IMR-90 (cell line): ENCODE measurements at regions not wholly inside any gene's neighbourhood (a gene's known extent, or its start where the extent isn't known, plus 50 kb on each side); places are given as distances from the start of the nearest gene placed in this dataset.

Experiments used
- ATAC-seq: fragments of 200-7000 bp; cut with Tn5 transposase; 2 replicates; pipeline ENCODE4 v1.9.1; 2020; ENCODE audit warnings: low read depth, mild to moderate bottlenecking, moderate library complexity
- BruUV-seq: library from RNA; stranded (reverse); fragments of 400-500 nt; replicated peaks from 2 replicates; lab custom pipeline; 2021; lab: Mats Ljungman, UMichigan
- CTCF ChIA-PET: fragments of 300-600 bp; formaldehyde crosslinking; extraction: SDS; loops from one replicate; lab custom pipeline; 2021; ENCODE audit warnings: antibody characterized with exemption; lab: Yijun Ruan, JAX
- POLR2A ChIA-PET: fragments of 300-600 bp; sonication (Branson Sonifier 250); formaldehyde crosslinking; loops from one replicate; lab custom pipeline; 2022; ENCODE audit warnings: antibody characterized with exemption; ENCODE audit not compliant: unreplicated experiment; lab: Charles Lee
- DNase-seq: peaks from one replicate; pipeline ENCODE4 v3.0.0; 2013
- H2AFZ ChIP-seq: replicated peaks from 2 replicates; pipeline ENCODE3; 2013; ENCODE audit warnings: low read length, mild to moderate bottlenecking; ENCODE audit not compliant: poor library complexity
- H2AK5ac ChIP-seq: 2 replicates; pipeline ENCODE4 v1.6.1; 2013; ENCODE audit warnings: low read depth, low read length, inconsistent platforms
- H2AK9ac ChIP-seq: replicated peaks from 2 replicates; pipeline ENCODE3; 2013; ENCODE audit warnings: mild to moderate bottlenecking, low read depth, low read length, moderate library complexity; ENCODE audit not compliant: poor library complexity
- H2BK120ac ChIP-seq: 2 replicates; pipeline ENCODE4 v1.6.1; 2013; ENCODE audit warnings: low read depth, low read length, inconsistent platforms
- H2BK15ac ChIP-seq: 3 replicates; pipeline ENCODE4 v1.6.1; 2013; ENCODE audit warnings: low read depth, low read length, inconsistent platforms
- H2BK20ac ChIP-seq: 2 replicates; pipeline ENCODE4 v1.6.1; 2013; ENCODE audit warnings: low read depth, mild to moderate bottlenecking, inconsistent platforms, low read length, moderate library complexity
- H2BK5ac ChIP-seq: 2 replicates; pipeline ENCODE4 v1.6.1; 2013; ENCODE audit warnings: mild to moderate bottlenecking, low read depth, low read length, inconsistent platforms; ENCODE audit not compliant: poor library complexity, severe bottlenecking
- H3K14ac ChIP-seq: replicated peaks from 2 replicates; pipeline ENCODE4 v1.6.1; 2013; ENCODE audit warnings: low read depth, low read length, inconsistent platforms
- H3K18ac ChIP-seq: 2 replicates; pipeline ENCODE4 v1.6.1; 2013; ENCODE audit warnings: low read depth, low read length, control low read depth
- H3K23ac ChIP-seq: 2 replicates; pipeline ENCODE4 v1.6.1; 2013; ENCODE audit warnings: low read depth, low read length, inconsistent platforms
- H3K27ac ChIP-seq: 2 replicates; pipeline ENCODE4 v1.5.1; 2013; ENCODE audit warnings: mild to moderate bottlenecking, control low read depth, low read length; ENCODE audit not compliant: insufficient read depth
- H3K27me3 ChIP-seq: 2 replicates; pipeline ENCODE4 v1.6.1; 2013; ENCODE audit warnings: low read length; ENCODE audit not compliant: control insufficient read depth, insufficient read depth
- H3K36me3 ChIP-seq: 2 replicates; pipeline ENCODE4 v1.6.1; 2013; ENCODE audit warnings: low read length, mixed read lengths; ENCODE audit not compliant: control insufficient read depth, insufficient read depth
- H3K4ac ChIP-seq: 2 replicates; pipeline ENCODE4 v1.6.1; 2013; ENCODE audit warnings: low read depth, low read length, inconsistent platforms
- H3K4me1 ChIP-seq: 2 replicates; pipeline ENCODE4 v1.6.1; 2013; ENCODE audit warnings: low read length, mixed read lengths; ENCODE audit not compliant: control insufficient read depth, insufficient read depth
- H3K4me2 ChIP-seq: 2 replicates; pipeline ENCODE4 v1.6.1; 2013; ENCODE audit warnings: low read depth, mild to moderate bottlenecking, control low read depth, low read length, moderate library complexity
- H3K4me3 ChIP-seq: 2 replicates; pipeline ENCODE4 v1.5.1; 2013; ENCODE audit warnings: low read depth, mild to moderate bottlenecking, control low read depth, low read length, moderate library complexity; ENCODE audit not compliant: insufficient read depth
- H3K56ac ChIP-seq: 2 replicates; pipeline ENCODE4 v1.6.1; 2013; ENCODE audit warnings: low read length, inconsistent platforms; ENCODE audit not compliant: insufficient read depth; ENCODE audit errors: extremely low read depth
- H3K79me1 ChIP-seq, 2 experiments: 2 replicates each; pipeline ENCODE4 v1.6.1; 2013; ENCODE audit warnings: low read length in 2 of 2, inconsistent platforms in 1 of 2, low read depth in 1 of 2
- H3K9ac ChIP-seq: 2 replicates; pipeline ENCODE4 v1.6.1; 2013; ENCODE audit warnings: low read depth, low read length, control low read depth
- H3K9me1 ChIP-seq: 2 replicates; pipeline ENCODE4 v1.6.1; 2013; ENCODE audit warnings: low read length, inconsistent platforms; ENCODE audit not compliant: insufficient read depth
- H3K9me3 ChIP-seq: 2 replicates; pipeline ENCODE4 v1.6.1; 2013; ENCODE audit warnings: low read length; ENCODE audit not compliant: control insufficient read depth, insufficient read depth
- H4K20me1 ChIP-seq: 2 replicates; pipeline ENCODE4 v1.6.1; 2013; ENCODE audit warnings: low read length, inconsistent platforms; ENCODE audit not compliant: insufficient read depth
- H4K5ac ChIP-seq: 2 replicates; pipeline ENCODE4 v1.6.1; 2013; ENCODE audit warnings: mild to moderate bottlenecking, low read depth, low read length, control low read depth
- H4K8ac ChIP-seq, 2 experiments: 2 replicates each; pipeline ENCODE4 v1.6.1; 2013; ENCODE audit warnings: low read depth in 2 of 2, low read length in 2 of 2, control low read depth in 1 of 2, inconsistent platforms in 1 of 2
- H4K91ac ChIP-seq: 2 replicates; pipeline ENCODE4 v1.6.1; 2013; ENCODE audit warnings: low read depth, low read length, inconsistent platforms; ENCODE audit not compliant: insufficient read depth
- ELK1 ChIP-seq: fragments of 150-350 bp; IDR thresholded peaks from 2 replicates; pipeline ENCODE4 v1.6.1; 2016; ENCODE audit warnings: low read depth, mild to moderate bottlenecking, low read length, moderate library complexity, borderline replicate concordance
- MAFK ChIP-seq: IDR thresholded peaks from 2 replicates; pipeline ENCODE4 v1.6.1; 2012; ENCODE audit warnings: low read depth, low read length, improper control_type of control experiment
- MXI1 ChIP-seq: IDR thresholded peaks from 2 replicates; pipeline ENCODE4 v1.6.1; 2012; ENCODE audit warnings: low read depth, mild to moderate bottlenecking, low read length, moderate library complexity, borderline replicate concordance
- RAD21 ChIP-seq: IDR thresholded peaks from 2 replicates; pipeline ENCODE4 v1.6.1; 2012; ENCODE audit warnings: low read length, improper control_type of control experiment
- RFX5 ChIP-seq: IDR thresholded peaks from 2 replicates; pipeline ENCODE4 v1.8.0; 2012; ENCODE audit warnings: low read depth, mild to moderate bottlenecking, low read length, moderate library complexity
- WGBS, 2 experiments: methylation state at CpG; one replicate each; pipeline versions ENCODE4 v1.1.5 to v1.1.7; 2013; ENCODE audit warnings: missing lambda C conversion rate in 2 of 2; ENCODE audit not compliant: insufficient read length in 1 of 2; ENCODE audit errors: extremely low coverage in 2 of 2; 5-methylcytosine and 5-hydroxymethylcytosine counted together
- dilution Hi-C: fragments of 300-500 bp; cut with HindIII; formaldehyde crosslinking; loops from one replicate; pipeline ENCODE4 v1.14.3; 2018; ENCODE audit warnings: low sequenced_read_pairs; ENCODE audit not compliant: unreplicated experiment
- in situ Hi-C: fragments of 300-500 bp; cut with MboI; formaldehyde crosslinking; loops from 3 replicates; pipeline ENCODE4 v1.14.3; 2019; ENCODE audit warnings: low sequenced_read_pairs, inconsistent platforms, mixed read lengths
- intact Hi-C: fragments of 100-400 bp; cut with micrococcal nuclease; formaldehyde crosslinking; loops from 2 replicates; pipeline ENCODE4 v1.10.0; 2022

- no peak overlapping the region for H3K27ac ChIP-seq
- in situ Hi-C loops = no loop called here
- ATAC-seq = no peak
Observed at GRCh38 chr12:85573635-85574214, 262.5 kb downstream of the RASSF9 start.

More at GRCh38 chr12:85573635-85574214, 262.5 kb downstream of the RASSF9 start:
- Histone ChIP-seq H3K79me1 (no peaks in the 10 kb centered on the region), H2BK5ac (no peak overlapping the region), H4K91ac (no peak overlapping the region), H3K23ac (no peak overlapping the region), H3K56ac (no peak overlapping the region), H3K9me1 (no peaks in the 10 kb centered on the region), H4K5ac (no peak overlapping the region), H3K14ac (no peak overlapping the region), H3K4me3 (no peak overlapping the region), H4K20me1 (no peaks in the 10 kb centered on the region), H3K4me2 (no peak overlapping the region), H3K4me1 (no peaks in the 10 kb centered on the region), H3K4ac (no peak overlapping the region), H2BK15ac (no peak overlapping the region), H2AK9ac (no peak overlapping the region), H2AK5ac (no peak overlapping the region), H2BK120ac (no peak overlapping the region), H4K8ac (0 out of 4 replicates have a peak overlapping the region, but pooled peaks of 1 of the 2 experiments have one; percentile 35), H2BK20ac (no peak overlapping the region), H3K18ac (peak overlapping the region; percentile 4; the same call in 1 of the 2 replicates), H3K27me3 (0 out of 2 replicates have a peak, but pooled peaks cover 2% of the 10 kb centered on the region), H3K9ac (no peak overlapping the region), H3K9me3 (no peaks in the 10 kb centered on the region), H2AFZ (peak overlapping the region; percentile 38), H3K36me3 (no peaks in the 10 kb centered on the region)
- DNase-seq = no peak
- dilution Hi-C loops = no loop called here
- TF ChIP-seq MXI1 (no peak), MAFK (peak; percentile 63; the same call in 1 of the 2 replicates), RAD21 (no peak), RFX5 (no peak), ELK1 (no peak)
- intact Hi-C loops = no loop called here
- ChIA-PET POLR2A (no interaction called here), CTCF (interaction anchor here (1.4 kb wide), 1 partner anchor 105 kb away, joined by 3 read pairs; no protein-coding TSS in a partner anchor)
- BruUV-seq = no TSS peak
- WGBS, 2 experiments = 71% methylated on average over 1 of the region's 3 CpGs; no CpG with 5 or more reads in 1 of the 2 experiments
